ENCODE measurements at regions not wholly inside any gene's neighbourhood (a gene's known extent, or its start where the extent isn't known, plus 50 kb on each side); places are given as distances from the start of the nearest gene placed in this dataset.

- Histone ChIP-seq H3K79me2 (ENCODE audit: insufficient read depth, low read length) (no peaks in the 10 kb centered on the region), H3T11ph (ENCODE audit: low read length) (no peak overlapping the region), H3K79me1 (ENCODE audit: insufficient read depth, low read depth, low read length, poor library complexity, severe bottlenecking) (no peaks in the 10 kb centered on the region), H2AK5ac (ENCODE audit: insufficient read length, low read length) (no peak overlapping the region), H2BK15ac (ENCODE audit: low read depth, low read length) (no peak overlapping the region), H4K5ac (ENCODE audit: insufficient read length, low read depth, low read length) (no peak overlapping the region), H3K23me2 (ENCODE audit: insufficient read length, low read depth, low read length, poor library complexity, severe bottlenecking) (no peaks in the 10 kb centered on the region), H4K20me1 (ENCODE audit: control insufficient read depth, insufficient read depth, insufficient read length) (no peaks in the 10 kb centered on the region), H3K4ac (ENCODE audit: low read depth, low read length) (no peak overlapping the region), H2AFZ (ENCODE audit: low read length) (no peak overlapping the region), H3K23ac (ENCODE audit: insufficient read length, low read depth, low read length) (no peak overlapping the region), H3K56ac (ENCODE audit: insufficient read length, low read depth, low read length) (no peak overlapping the region), H2BK12ac (ENCODE audit: insufficient read length, low read depth, low read length) (no peak overlapping the region), H2BK20ac (ENCODE audit: low read depth, low read length, poor library complexity, severe bottlenecking) (no peak overlapping the region), H2BK120ac (ENCODE audit: low read depth, low read length, poor library complexity, severe bottlenecking) (no peak overlapping the region), H3K27me3 (ENCODE audit: insufficient read depth, low read length) (no peaks in the 10 kb centered on the region), H4K91ac (ENCODE audit: insufficient read length, low read depth, low read length) (no peak overlapping the region), H3K18ac (ENCODE audit: insufficient read length, low read depth, low read length) (no peak overlapping the region), H3K9me3 (ENCODE audit: control insufficient read depth, low read depth, low read length) (no peaks in the 10 kb centered on the region), H3K9ac (ENCODE audit: extremely low read depth, insufficient read length, low read length) (no peak overlapping the region), H3K14ac (ENCODE audit: insufficient read depth, low read length) (0 out of 2 replicates have a peak overlapping the region, but pooled peaks have one; percentile 17), H3K27ac (ENCODE audit: insufficient read length, low read depth, low read length) (no peak overlapping the region), H4K8ac (replicated peaks; ENCODE audit: insufficient read length, low read depth, low read length) (no peak overlapping the region), H2BK5ac (ENCODE audit: insufficient read length, low read length) (no peak overlapping the region), H3K4me1 (ENCODE audit: insufficient read depth, low read length) (peaks cover 8% of the 10 kb centered on the region; the same call in 1 of the 2 replicates), H3K4me2 (ENCODE audit: insufficient read depth, insufficient read length, low read length) (no peak overlapping the region)
- H3K9me3 Mint-ChIP-seq = no peaks in the 10 kb centered on the region
- peak overlapping the region in 1 of 2 experiments; percentile 27; a peak in 1 of 5 replicates for H3K4me3 Mint-ChIP-seq
- TF ChIP-seq CTCF (conservative IDR thresholded peaks at IDR 0.05) = peak; percentile 47; the same call in 2 of the 3 replicates
- H3K27ac Mint-ChIP-seq = peak overlapping the region; percentile 17 to 76 (median 70); a peak in 4 of 7 replicates
- WGBS (ENCODE audit: extremely low coverage, insufficient read length, low lambda C conversion rate) = no CpG with 5 or more reads among the region's 8 CpGs
- no peaks in the 10 kb centered on the region for H3K36me3 Mint-ChIP-seq (ENCODE audit: insufficient read depth in 1 of 3, low read depth in 3 of 3)
- no peaks in the 10 kb centered on the region for H3K27me3 Mint-ChIP-seq (ENCODE audit: low read depth)
- DNase-seq = peak; percentile 46
- peaks cover 20 to 27% of the 10 kb centered on the region in 2 experiments for H3K4me1 Mint-ChIP-seq
Measured at GRCh38 chr11:8766043-8766987, 83.7 kb downstream of the RPL27A start.

All from H9 (cell line).